Suprapubic skin (tissue), 4 donors: ENCODE measurements at regions not wholly inside any gene's neighbourhood (a gene's known extent, or its start where the extent isn't known, plus 50 kb on each side); places are given as distances from the start of the nearest gene placed in this dataset.

Experiments
- CTCF ChIP-seq, 2 donors: fragments of 200-600 bp in 1 of 2; fragments of 450-650 bp in 1 of 2; sonication (generic) in 1 of 2; IDR thresholded peaks; one replicate each; pipeline ENCODE4 v1.5.1; 2016 to 2019; ENCODE audit warnings: antibody characterized with exemption in 2 of 2, mild to moderate bottlenecking in 1 of 2, moderate library complexity in 1 of 2
- EP300 ChIP-seq: sonication (generic); formaldehyde crosslinking; IDR thresholded peaks from one replicate; pipeline ENCODE4 v1.6.1; 2017; ENCODE audit warnings: antibody characterized with exemption
- POLR2A ChIP-seq, 2 donors: fragments of 450-650 bp; IDR thresholded peaks; one replicate each; pipeline ENCODE4 v1.6.1; 2017; ENCODE audit warnings: antibody characterized with exemption in 2 of 2, mild to moderate bottlenecking in 2 of 2, moderate library complexity in 2 of 2
- POLR2AphosphoS5 ChIP-seq, 3 donors: sonication (generic); formaldehyde crosslinking; IDR thresholded peaks; one replicate each; pipeline ENCODE4 v1.6.1; 2017; ENCODE audit warnings: antibody characterized with exemption in 3 of 3

GRCh38 chr6:49155316-49155715 is 307.7 kb downstream of the MMUT start:
- TF ChIP-seq CTCF (IDR thresholded peaks at IDR 0.05): no peak
- TF ChIP-seq POLR2A (IDR thresholded peaks at IDR 0.05): no peak
- no peak for TF ChIP-seq POLR2AphosphoS5 (IDR thresholded peaks at IDR 0.05)
- no peak for TF ChIP-seq EP300
